Hepatocyte (in vitro differentiated cells): ENCODE measurements at regions not wholly inside any gene's neighbourhood (a gene's known extent, or its start where the extent isn't known, plus 50 kb on each side); places are given as distances from the start of the nearest gene placed in this dataset.

Experiments
- CTCF ChIP-seq: fragments of 200-600 bp; sonication (generic); IDR thresholded peaks from 2 replicates; pipeline ENCODE4 v1.5.1; 2016; ENCODE audit warnings: antibody characterized with exemption, mild to moderate bottlenecking; ENCODE audit not compliant: poor library complexity
- EZH2 ChIP-seq: fragments of 200-600 bp; sonication (generic); IDR thresholded peaks from 2 replicates; pipeline ENCODE4 v1.6.1; 2016; ENCODE audit warnings: antibody characterized with exemption, mild to moderate bottlenecking, borderline replicate concordance
- EZH2phosphoT487 ChIP-seq: fragments of 200-600 bp; sonication (generic); IDR thresholded peaks from one replicate; pipeline ENCODE4 v1.6.1; 2018; ENCODE audit warnings: antibody characterized with exemption, mild to moderate bottlenecking, low read depth, moderate library complexity; ENCODE audit not compliant: unreplicated experiment, severe bottlenecking

GRCh38 chr2:163949693-163950092 lies 213.9 kb upstream of the FIGN start:
- TF ChIP-seq CTCF (no peak), EZH2 (no peak), EZH2phosphoT487 (no peak)
